HG03439 (cell line): ENCODE measurements at regions not wholly inside any gene's neighbourhood (a gene's known extent, or its start where the extent isn't known, plus 50 kb on each side); places are given as distances from the start of the nearest gene placed in this dataset.

Experiments used
- ATAC-seq: cut with Tn5 transposase; IDR thresholded peaks from one replicate; pipeline ENCODE4 v1.9.1; 2021; ENCODE audit warnings: mild to moderate bottlenecking, moderate library complexity; ENCODE audit not compliant: unreplicated experiment

GRCh38 chr10:113219446-113219845 is 269.4 kb downstream of the TCF7L2 start:
- ATAC-seq = no peak

- ATAC-seq = no peak
These were observed 271.7 kb downstream of the TCF7L2 start for GRCh38 chr10:113221756-113222168.

- no peak for ATAC-seq
These were observed 272.2 kb downstream of the TCF7L2 start for GRCh38 chr10:113222207-113222606.

GRCh38 chr10:113225364-113225763 is 275.3 kb downstream of the TCF7L2 start:
- no peak for ATAC-seq

- no peak for ATAC-seq
These were observed 275.9 kb downstream of the TCF7L2 start for GRCh38 chr10:113225903-113226302.

- no peak for ATAC-seq
These were observed 276.4 kb downstream of the TCF7L2 start for GRCh38 chr10:113226399-113226798.

GRCh38 chr10:113226831-113227445 is 276.9 kb downstream of the TCF7L2 start:
- no peak for ATAC-seq

GRCh38 chr10:113228530-113228929 is 278.5 kb downstream of the TCF7L2 start:
- no peak for ATAC-seq

GRCh38 chr10:113230011-113230610 is 280.1 kb downstream of the TCF7L2 start:
- ATAC-seq = no peak

GRCh38 chr10:113232928-113233511 is 283.0 kb downstream of the TCF7L2 start:
- ATAC-seq = peak; percentile 59

GRCh38 chr10:113234481-113234880 is 284.4 kb downstream of the TCF7L2 start:
- ATAC-seq = no peak

GRCh38 chr10:113235508-113235907 is 285.5 kb downstream of the TCF7L2 start:
- ATAC-seq = no peak

- ATAC-seq = no peak
These were observed 287.0 kb downstream of the TCF7L2 start for GRCh38 chr10:113236998-113237397.

- ATAC-seq = no peak
These were observed 289.7 kb downstream of the TCF7L2 start for GRCh38 chr10:113239566-113240350.

- no peak for ATAC-seq
These were observed 290.7 kb downstream of the TCF7L2 start for GRCh38 chr10:113240736-113241135.

GRCh38 chr10:113241599-113242360 is 291.7 kb downstream of the TCF7L2 start:
- no peak for ATAC-seq

- no peak for ATAC-seq
These were observed 293.3 kb downstream of the TCF7L2 start for GRCh38 chr10:113243311-113243710.

- ATAC-seq = no peak
These were observed 294.7 kb downstream of the TCF7L2 start for GRCh38 chr10:113244750-113245149.

GRCh38 chr10:113245286-113245685 is 295.2 kb downstream of the TCF7L2 start:
- no peak for ATAC-seq

- ATAC-seq = no peak
These were observed 297.0 kb downstream of the TCF7L2 start for GRCh38 chr10:113247050-113247449.
